ENCODE measurements at regions not wholly inside any gene's neighbourhood (a gene's known extent, or its start where the extent isn't known, plus 50 kb on each side); places are given as distances from the start of the nearest gene placed in this dataset.
"Not testable (repeated sequence)": the region's sequence is repeated elsewhere in the genome, so short reads cannot be mapped to it uniquely, and the experiment has no call there.

GRCh38 chr4:106801386-106801785 lies 234.7 kb downstream of the DKK2 start:
- no peaks in the 10 kb centered on the region for H3K27me3 ChIP-seq (ENCODE audit: control insufficient read depth, insufficient read depth, low read length)
- no peaks in the 10 kb centered on the region for H3K36me3 ChIP-seq (ENCODE audit: control insufficient read depth, insufficient read depth, low read length)
- no peak for DNase-seq (ENCODE audit: low read depth)
- no peak overlapping the region for H3K4me3 ChIP-seq (ENCODE audit: low read depth, low read length)
- no peak for TF ChIP-seq CTCF (IDR thresholded peaks at IDR 0.05; ENCODE audit: insufficient read depth, low read depth, low read length)
- POLR2A ChIA-PET = no interaction called here
- CTCF ChIA-PET = interaction anchor here (0.6 kb wide), 1 partner anchor 473 kb away, joined by 3 read pairs; no protein-coding TSS in a partner anchor

GRCh38 chr4:106796876-106797275 lies 239.2 kb downstream of the DKK2 start:
- no peak for TF ChIP-seq CTCF (IDR thresholded peaks at IDR 0.05; ENCODE audit: insufficient read depth, low read depth, low read length)
- Histone ChIP-seq H3K36me3 (ENCODE audit: control insufficient read depth, insufficient read depth, low read length) (no peaks in the 10 kb centered on the region), H3K4me3 (ENCODE audit: low read depth, low read length) (no peak overlapping the region), H3K27me3 (ENCODE audit: control insufficient read depth, insufficient read depth, low read length) (no peaks in the 10 kb centered on the region)
- POLR2A ChIA-PET = interaction anchor here (0.6 to 0.7 kb wide), 2 partner anchors 506 to 728 kb away, joined by 7 to 9 read pairs; no protein-coding TSS in a partner anchor
- peak; percentile 72 for DNase-seq (ENCODE audit: low read depth)
- CTCF ChIA-PET = interaction anchor here (0.6 to 0.8 kb wide), 2 partner anchors 43 to 64 kb away, joined by 3 read pairs; no protein-coding TSS in a partner anchor

GRCh38 chr4:106795326-106795725 lies 240.8 kb downstream of the DKK2 start:
- Histone ChIP-seq H3K36me3 (ENCODE audit: control insufficient read depth, insufficient read depth, low read length) (no peaks in the 10 kb centered on the region), H3K27me3 (ENCODE audit: control insufficient read depth, insufficient read depth, low read length) (no peaks in the 10 kb centered on the region), H3K4me3 (ENCODE audit: low read depth, low read length) (no peak overlapping the region)
- no peak for TF ChIP-seq CTCF (IDR thresholded peaks at IDR 0.05; ENCODE audit: insufficient read depth, low read depth, low read length)
- ChIA-PET POLR2A (no interaction called here), CTCF (no interaction called here)
- no peak for DNase-seq (ENCODE audit: low read depth)

- ChIA-PET CTCF (no interaction called here), POLR2A (no interaction called here)
- H3K36me3 ChIP-seq (ENCODE audit: control insufficient read depth, insufficient read depth, low read length) = no peaks in the 10 kb centered on the region
- no peak overlapping the region for H3K4me3 ChIP-seq (ENCODE audit: low read depth, low read length)
- DNase-seq (ENCODE audit: low read depth) = no peak
- no peaks in the 10 kb centered on the region for H3K27me3 ChIP-seq (ENCODE audit: control insufficient read depth, insufficient read depth, low read length)
- no peak for TF ChIP-seq CTCF (IDR thresholded peaks at IDR 0.05; ENCODE audit: insufficient read depth, low read depth, low read length)
Observed at GRCh38 chr4:106793933-106794332, 242.2 kb downstream of the DKK2 start.

GRCh38 chr4:106775636-106776035 lies 260.5 kb downstream of the DKK2 start:
- DNase-seq (ENCODE audit: low read depth) = no peak
- POLR2A ChIA-PET = no interaction called here
- TF ChIP-seq CTCF (IDR thresholded peaks at IDR 0.05; ENCODE audit: insufficient read depth, low read depth, low read length) = no peak
- H3K27me3 ChIP-seq (ENCODE audit: control insufficient read depth, insufficient read depth, low read length) = no peaks in the 10 kb centered on the region
- H3K36me3 ChIP-seq (ENCODE audit: control insufficient read depth, insufficient read depth, low read length) = no peaks in the 10 kb centered on the region
- CTCF ChIA-PET = no interaction called here
- H3K4me3 ChIP-seq (ENCODE audit: low read depth, low read length) = no peak overlapping the region

GRCh38 chr4:106774055-106774454 lies 262.1 kb downstream of the DKK2 start:
- POLR2A ChIA-PET; H3K4me3 ChIP-seq (ENCODE audit: low read depth, low read length); CTCF ChIA-PET; H3K27me3 ChIP-seq (ENCODE audit: control insufficient read depth, insufficient read depth, low read length); H3K36me3 ChIP-seq (ENCODE audit: control insufficient read depth, insufficient read depth, low read length); DNase-seq (ENCODE audit: low read depth): not testable (repeated sequence)
